Osteocyte (in vitro differentiated cells): ENCODE measurements at regions not wholly inside any gene's neighbourhood (a gene's known extent, or its start where the extent isn't known, plus 50 kb on each side); places are given as distances from the start of the nearest gene placed in this dataset.
A peak's percentile ranks its signal among the peaks of the same experiment; 100 is the strongest.

Experiments used
- DNase-seq: peaks from one replicate; pipeline ENCODE4 v3.0.0; 2021; ENCODE audit warnings: mixed read lengths; ENCODE audit not compliant: unreplicated experiment; ENCODE audit errors: extremely low spot score
- H3K27ac Mint-ChIP-seq: one replicate; pipeline ENCODE4 v1.8.0; 2021; ENCODE audit warnings: mild to moderate bottlenecking, mixed read lengths; ENCODE audit not compliant: unreplicated experiment
- H3K27me3 Mint-ChIP-seq: one replicate; pipeline ENCODE4 v1.8.0; 2021; ENCODE audit warnings: mixed read lengths; ENCODE audit not compliant: unreplicated experiment
- H3K36me3 Mint-ChIP-seq: one replicate; pipeline ENCODE4 v1.8.0; 2021; ENCODE audit warnings: mixed read lengths; ENCODE audit not compliant: unreplicated experiment
- H3K4me1 Mint-ChIP-seq: one replicate; pipeline ENCODE4 v1.8.0; 2021; ENCODE audit warnings: mixed read lengths; ENCODE audit not compliant: unreplicated experiment
- H3K4me3 Mint-ChIP-seq: one replicate; pipeline ENCODE4 v1.8.0; 2021; ENCODE audit warnings: mild to moderate bottlenecking, moderate library complexity, mixed read lengths; ENCODE audit not compliant: unreplicated experiment
- H3K9me3 Mint-ChIP-seq: one replicate; pipeline ENCODE4 v1.8.0; 2021; ENCODE audit warnings: mixed read lengths; ENCODE audit not compliant: unreplicated experiment
- TF ChIP-seq, protein P1 (sequence below): fragments of 200-600 bp; sonication (generic); IDR thresholded peaks from 2 replicates; pipeline ENCODE4 v1.5.0; 2021; ENCODE audit warnings: antibody characterized with exemption, mild to moderate bottlenecking, moderate library complexity

GRCh38 chr7:98740643-98741042 is 123.6 kb downstream of the NPTX2 start:
- Mint-ChIP-seq H3K27ac (no peak overlapping the region), H3K4me1 (no peaks in the 10 kb centered on the region), H3K9me3 (no peaks in the 10 kb centered on the region), H3K27me3 (no peaks in the 10 kb centered on the region), H3K36me3 (no peaks in the 10 kb centered on the region), H3K4me3 (no peak overlapping the region)
- no peak for DNase-seq
- TF ChIP-seq, protein P1, sequence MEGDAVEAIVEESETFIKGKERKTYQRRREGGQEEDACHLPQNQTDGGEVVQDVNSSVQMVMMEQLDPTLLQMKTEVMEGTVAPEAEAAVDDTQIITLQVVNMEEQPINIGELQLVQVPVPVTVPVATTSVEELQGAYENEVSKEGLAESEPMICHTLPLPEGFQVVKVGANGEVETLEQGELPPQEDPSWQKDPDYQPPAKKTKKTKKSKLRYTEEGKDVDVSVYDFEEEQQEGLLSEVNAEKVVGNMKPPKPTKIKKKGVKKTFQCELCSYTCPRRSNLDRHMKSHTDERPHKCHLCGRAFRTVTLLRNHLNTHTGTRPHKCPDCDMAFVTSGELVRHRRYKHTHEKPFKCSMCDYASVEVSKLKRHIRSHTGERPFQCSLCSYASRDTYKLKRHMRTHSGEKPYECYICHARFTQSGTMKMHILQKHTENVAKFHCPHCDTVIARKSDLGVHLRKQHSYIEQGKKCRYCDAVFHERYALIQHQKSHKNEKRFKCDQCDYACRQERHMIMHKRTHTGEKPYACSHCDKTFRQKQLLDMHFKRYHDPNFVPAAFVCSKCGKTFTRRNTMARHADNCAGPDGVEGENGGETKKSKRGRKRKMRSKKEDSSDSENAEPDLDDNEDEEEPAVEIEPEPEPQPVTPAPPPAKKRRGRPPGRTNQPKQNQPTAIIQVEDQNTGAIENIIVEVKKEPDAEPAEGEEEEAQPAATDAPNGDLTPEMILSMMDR, result no peak

- no peak for DNase-seq
- peaks cover 7% of the 10 kb centered on the region for H3K27me3 Mint-ChIP-seq
- TF ChIP-seq, protein P1, result peak; percentile 76
- no peak overlapping the region for H3K27ac Mint-ChIP-seq
- no peak overlapping the region for H3K4me3 Mint-ChIP-seq
- no peaks in the 10 kb centered on the region for H3K36me3 Mint-ChIP-seq
- no peaks in the 10 kb centered on the region for H3K4me1 Mint-ChIP-seq
- H3K9me3 Mint-ChIP-seq, result no peaks in the 10 kb centered on the region
Observed at GRCh38 chr7:98745722-98746318, 124.0 kb downstream of the TMEM130 start.

GRCh38 chr7:98748090-98748489 is 121.7 kb downstream of the TMEM130 start:
- H3K4me1 Mint-ChIP-seq, result no peaks in the 10 kb centered on the region
- H3K27me3 Mint-ChIP-seq, result peaks cover 7% of the 10 kb centered on the region
- TF ChIP-seq, protein P1, result no peak

GRCh38 chr7:98753176-98753575 is 116.6 kb downstream of the TMEM130 start:
- Mint-ChIP-seq H3K27ac (no peak overlapping the region), H3K36me3 (no peaks in the 10 kb centered on the region), H3K4me3 (no peak overlapping the region), H3K9me3 (peaks cover 1% of the 10 kb centered on the region), H3K4me1 (no peaks in the 10 kb centered on the region), H3K27me3 (peaks cover 7% of the 10 kb centered on the region)
- TF ChIP-seq, protein P1, result no peak
- no peak for DNase-seq

More at GRCh38 chr7:98748090-98748489, 121.7 kb downstream of the TMEM130 start:
- no peaks in the 10 kb centered on the region for H3K36me3 Mint-ChIP-seq
- no peaks in the 10 kb centered on the region for H3K9me3 Mint-ChIP-seq
- H3K27ac Mint-ChIP-seq, result no peak overlapping the region
- no peak for DNase-seq
- no peak overlapping the region for H3K4me3 Mint-ChIP-seq

- TF ChIP-seq, protein P1, result no peak
- Mint-ChIP-seq H3K27me3 (peaks cover 3% of the 10 kb centered on the region), H3K27ac (no peak overlapping the region), H3K4me1 (no peaks in the 10 kb centered on the region), H3K9me3 (peaks cover 10% of the 10 kb centered on the region), H3K36me3 (no peaks in the 10 kb centered on the region), H3K4me3 (no peak overlapping the region)
- DNase-seq, result no peak
Observed at GRCh38 chr7:98753989-98754479, 115.8 kb downstream of the TMEM130 start.
